ENCODE measurements at regions not wholly inside any gene's neighbourhood (a gene's known extent, or its start where the extent isn't known, plus 50 kb on each side); places are given as distances from the start of the nearest gene placed in this dataset.

DNA sequence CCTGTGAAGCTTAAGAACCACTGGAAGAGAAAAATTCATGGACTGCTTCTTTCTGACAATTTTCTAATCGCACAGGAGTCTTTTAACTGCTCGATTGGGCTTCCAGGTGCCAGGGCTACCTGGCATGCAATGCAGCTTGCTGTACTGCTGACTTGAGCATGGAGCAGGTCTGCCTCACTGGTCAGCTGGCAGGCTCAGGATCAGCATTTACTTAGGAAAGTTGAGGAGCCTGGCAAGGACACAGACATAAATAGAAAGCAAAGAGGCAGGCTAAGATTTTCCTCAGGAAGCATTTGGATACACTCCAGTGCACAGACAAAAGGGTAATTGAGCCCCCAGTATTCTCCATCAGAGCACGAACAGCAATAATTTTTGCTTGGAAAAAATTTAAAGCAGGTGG, 163.5 kb downstream of the CSNK2A3 start (continued):
- no peak for TF ChIP-seq TAF1 (IDR thresholded peaks at IDR 0.05; ENCODE audit: low read depth, low read length)

DNA sequence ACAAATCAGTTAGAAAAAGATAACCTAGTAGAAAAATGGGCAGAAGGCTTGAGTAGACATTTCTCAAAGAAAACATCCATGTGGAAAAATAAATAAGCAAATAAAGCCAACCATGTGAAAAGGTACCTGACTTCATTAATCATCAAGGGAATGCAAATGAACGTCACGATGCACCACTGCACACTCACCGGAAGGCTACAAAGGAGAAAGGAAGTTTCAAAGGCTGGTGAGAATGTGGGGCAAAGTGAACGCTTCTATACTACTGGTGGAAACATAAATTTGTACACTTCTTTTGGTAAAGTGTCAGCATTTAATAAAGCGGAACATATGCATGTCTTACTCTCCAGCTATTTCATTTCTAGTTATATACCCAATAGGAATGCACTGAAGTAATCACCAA, 166.8 kb downstream of the CSNK2A3 start:
- Histone ChIP-seq H3K36me3 (ENCODE audit: control insufficient read depth in 2 of 4, insufficient read depth in 4 of 4, low read length in 3 of 4) (no peaks in the 10 kb centered on the region), H3K9ac (replicated peaks in 1 of 4; ENCODE audit: extremely low read depth in 1 of 4, low read depth in 3 of 4, low read length in 3 of 4) (no peak overlapping the region), H3K9me3 (ENCODE audit: insufficient read depth in 2 of 2, low read depth in 1 of 2, low read length in 1 of 2) (no peaks in the 10 kb centered on the region), H4K8ac (ENCODE audit: extremely low read depth, insufficient read depth, low read length) (no peak overlapping the region), H3K4ac (replicated peaks; ENCODE audit: insufficient read length, low read depth, low read length) (no peak overlapping the region), H4K91ac (replicated peaks; ENCODE audit: insufficient read length, low read length) (no peak overlapping the region), H3K23me2 (ENCODE audit: low read depth, low read length) (no peaks in the 10 kb centered on the region), H4K5ac (ENCODE audit: insufficient read length, low read depth, low read length) (no peak overlapping the region), H3K4me1 (replicated peaks in 1 of 4; ENCODE audit: control insufficient read depth in 3 of 4, insufficient read depth in 4 of 4, low read length in 3 of 4) (no peaks in the 10 kb centered on the region), H2BK12ac (ENCODE audit: low read depth, low read length) (no peak overlapping the region), H3K27me3 (replicated peaks in 1 of 4; ENCODE audit: control insufficient read depth in 3 of 4, extremely low read depth in 1 of 4, insufficient read depth in 3 of 4, low read length in 3 of 4) (no peaks in the 10 kb centered on the region), H2BK120ac (replicated peaks; ENCODE audit: low read depth, low read length) (no peak overlapping the region), H2AK5ac (ENCODE audit: low read depth, low read length) (no peak overlapping the region), H3K18ac (ENCODE audit: extremely low read depth, low read length) (no peak overlapping the region), H3K4me3 (ENCODE audit: extremely low read depth in 1 of 4, insufficient read depth in 2 of 4, low read depth in 3 of 4, low read length in 4 of 4) (no peak overlapping the region), H2AFZ (ENCODE audit: low read length) (no peak overlapping the region), H2BK20ac (ENCODE audit: low read length) (no peak overlapping the region), H3K79me2 (ENCODE audit: control insufficient read depth in 1 of 2, insufficient read depth in 2 of 2, low read length in 2 of 2) (no peaks in the 10 kb centered on the region), H3K56ac (replicated peaks; ENCODE audit: insufficient read length, low read depth, low read length) (no peak overlapping the region), H4K20me1 (replicated peaks in 1 of 2; ENCODE audit: control insufficient read depth in 1 of 2, insufficient read depth in 2 of 2, low read length in 2 of 2) (no peaks in the 10 kb centered on the region), H3K27ac (ENCODE audit: low read depth, low read length) (no peak overlapping the region), H3K14ac (ENCODE audit: insufficient read length) (no peak overlapping the region), H3K23ac (ENCODE audit: insufficient read length) (no peak overlapping the region), H3K4me2 (ENCODE audit: insufficient read depth in 1 of 2, low read depth in 2 of 2, low read length in 2 of 2) (no peak overlapping the region), H2BK15ac (ENCODE audit: low read length) (no peak overlapping the region), H3K79me1 (ENCODE audit: low read depth, low read length) (no peaks in the 10 kb centered on the region), H2BK5ac (ENCODE audit: low read depth, low read length) (no peak overlapping the region)
- ChIA-PET CTCF (ENCODE audit: partially characterized antibody) (interaction anchor here (2.2 kb wide), 1 partner anchor 29 kb away, joined by 5 read pairs; no protein-coding TSS in a partner anchor), POLR2A (ENCODE audit: partially characterized antibody) (no interaction called here)
- no peak for DNase-seq (ENCODE audit: low read depth in 1 of 2, low spot score in 2 of 2)
- no peak for FAIRE-seq
- WGBS, 2 experiments (ENCODE audit: extremely low coverage in 1 of 2, insufficient coverage in 1 of 2, insufficient read length in 1 of 2, insufficient replicate concordance in 2 of 2, low coverage in 1 of 2, low lambda C conversion rate in 2 of 2, missing lambda C conversion rate in 1 of 2): 89% methylated on average over 5 of the region's 5 CpGs; no CpG with 5 or more reads in 1 of the 2 experiments
- TF ChIP-seq HDAC6 (IDR thresholded peaks at IDR 0.05; ENCODE audit: low read depth, low read length) (no peak), CBX5 (IDR thresholded peaks at IDR 0.05; ENCODE audit: low read depth, low read length) (no peak)

Measured in H1 (cell line).